ENCODE measurements at regions not wholly inside any gene's neighbourhood (a gene's known extent, or its start where the extent isn't known, plus 50 kb on each side); places are given as distances from the start of the nearest gene placed in this dataset.
"Not testable (repeated sequence)": the region's sequence is repeated elsewhere in the genome, so short reads cannot be mapped to it uniquely, and the experiment has no call there.

- no peak for DNase-seq
Measured at GRCh38 chr22:44650806-44651205, 51.2 kb upstream of the PRR5 start.

GRCh38 chr22:44648821-44649565, 53.0 kb upstream of the PRR5 start:
- DNase-seq = no peak

GRCh38 chr22:44648085-44648820, 53.8 kb upstream of the PRR5 start:
- no peak for DNase-seq

GRCh38 chr22:44647141-44647540, 54.9 kb upstream of the PRR5 start:
- DNase-seq = no peak

- no peak for DNase-seq
Measured at GRCh38 chr22:44646668-44647067, 55.3 kb upstream of the PRR5 start.

GRCh38 chr22:44646141-44646540, 55.9 kb upstream of the PRR5 start:
- DNase-seq = no peak

GRCh38 chr22:44645531-44645930, 56.5 kb upstream of the PRR5 start:
- DNase-seq = no peak

DNA sequence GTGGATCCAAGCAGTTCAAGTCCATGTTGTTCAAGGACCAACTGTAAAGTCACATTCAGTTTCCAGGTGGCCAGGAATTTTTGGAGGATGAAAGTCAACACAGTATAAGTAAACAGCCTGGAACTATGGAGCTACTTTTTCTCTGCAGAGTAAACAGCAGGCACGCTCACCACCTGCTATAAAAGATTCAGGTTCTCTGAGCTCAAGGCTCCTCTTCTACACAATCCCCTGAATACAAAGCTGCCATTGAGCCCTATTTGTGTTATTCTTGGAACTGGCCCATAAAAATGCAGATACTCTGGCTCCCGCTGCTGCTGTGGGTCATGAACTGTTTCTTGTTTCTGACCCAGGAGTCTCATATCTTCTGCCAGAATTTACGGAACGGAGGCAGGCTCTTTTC, 56.9 kb upstream of the PRR5 start:
- no peak for DNase-seq

DNA sequence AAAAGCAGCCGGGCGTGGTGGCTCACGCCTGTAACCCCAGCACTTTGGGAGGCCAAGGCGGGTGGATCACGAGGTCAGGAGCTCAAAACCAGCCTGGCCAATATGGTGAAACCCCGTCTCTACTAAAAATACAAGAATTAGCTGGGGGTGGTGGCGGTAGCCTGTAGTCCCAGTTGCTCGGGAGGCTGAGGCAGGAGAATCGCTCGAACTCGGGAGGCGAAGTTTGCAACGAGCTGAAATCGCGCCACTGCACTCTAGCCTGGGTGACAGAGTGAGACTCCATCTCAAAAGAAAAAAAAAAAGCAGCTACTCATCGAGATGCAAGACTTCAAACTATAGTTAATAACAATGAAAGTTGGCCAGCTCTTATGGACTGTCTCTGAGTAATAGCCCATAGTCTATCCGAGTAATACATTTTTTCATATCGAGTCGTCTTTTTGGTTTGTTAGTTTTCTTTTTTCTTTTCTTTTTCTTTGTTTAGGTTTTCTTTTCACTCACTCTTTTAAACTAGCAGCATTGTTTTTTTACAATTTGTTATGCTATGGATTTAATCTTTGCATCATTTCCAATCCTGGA, 58.4 kb upstream of the PRR5 start:
- not testable (repeated sequence) for DNase-seq

DNA sequence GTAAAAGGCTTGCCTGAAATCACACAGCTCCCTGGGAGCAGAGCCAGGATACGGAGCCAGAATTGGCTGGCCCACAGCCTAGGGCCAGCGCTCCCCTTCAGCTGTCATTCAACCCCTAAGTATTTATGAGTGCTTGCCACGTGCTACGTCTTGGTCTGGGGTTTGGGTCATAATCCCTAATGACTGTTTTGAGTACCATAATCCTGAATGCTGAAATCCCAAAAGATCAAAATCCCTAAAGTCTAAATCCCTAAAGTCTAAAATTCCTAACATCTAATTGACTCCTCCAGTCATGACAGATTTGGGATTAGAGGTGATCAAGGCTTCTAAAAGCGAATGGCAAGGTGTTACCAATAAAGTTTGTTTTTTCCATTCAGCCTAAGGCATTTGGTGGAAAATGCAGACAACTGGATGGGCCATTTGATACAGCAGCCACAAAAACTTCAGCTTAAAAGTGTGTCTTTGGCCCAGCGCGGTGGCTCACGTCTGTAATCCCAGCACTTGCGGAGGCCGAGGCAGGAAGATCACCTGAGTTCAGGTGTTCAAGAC, 59.8 kb upstream of the PRR5 start:
- DNase-seq = no peak

- DNase-seq = no peak
Measured at GRCh38 chr22:44640618-44641155, 61.3 kb upstream of the PRR5 start.

DNA sequence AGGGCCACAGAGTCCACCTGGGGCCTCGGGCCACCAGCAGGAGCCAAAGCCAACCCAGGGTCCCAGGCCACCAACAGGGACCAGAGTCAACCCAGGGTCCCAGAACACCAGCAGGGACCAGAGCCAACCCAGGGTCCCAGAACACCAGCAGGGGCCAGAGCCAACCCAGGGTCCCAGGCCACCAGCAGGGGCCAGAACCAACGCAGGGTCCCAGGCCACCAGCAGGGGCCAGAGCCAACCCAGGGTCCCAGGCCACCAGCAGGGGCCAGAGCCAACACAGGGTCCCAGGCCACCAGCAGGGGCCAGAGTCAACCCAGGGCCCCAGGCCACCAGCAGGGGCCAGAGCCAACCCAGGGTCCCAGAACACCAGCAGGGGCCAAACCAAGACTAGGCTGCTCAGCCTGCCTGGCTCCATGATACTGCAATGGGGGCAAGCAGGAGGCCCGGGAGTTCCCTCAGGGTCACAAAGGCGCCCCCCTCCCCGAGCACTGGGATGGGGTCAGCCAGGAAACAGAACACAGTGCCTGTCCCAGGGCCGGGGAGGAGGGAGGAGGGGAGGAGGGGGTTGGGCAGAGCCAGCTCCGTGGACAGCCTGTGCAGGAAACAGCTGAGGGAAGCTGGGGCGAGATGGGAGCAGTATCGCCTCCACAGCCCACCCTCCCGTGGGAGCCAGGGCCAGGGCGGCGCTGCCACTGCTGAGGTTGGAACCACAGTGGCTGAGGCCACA, 62.0 kb upstream of the PRR5 start:
- DNase-seq = no peak

DNA sequence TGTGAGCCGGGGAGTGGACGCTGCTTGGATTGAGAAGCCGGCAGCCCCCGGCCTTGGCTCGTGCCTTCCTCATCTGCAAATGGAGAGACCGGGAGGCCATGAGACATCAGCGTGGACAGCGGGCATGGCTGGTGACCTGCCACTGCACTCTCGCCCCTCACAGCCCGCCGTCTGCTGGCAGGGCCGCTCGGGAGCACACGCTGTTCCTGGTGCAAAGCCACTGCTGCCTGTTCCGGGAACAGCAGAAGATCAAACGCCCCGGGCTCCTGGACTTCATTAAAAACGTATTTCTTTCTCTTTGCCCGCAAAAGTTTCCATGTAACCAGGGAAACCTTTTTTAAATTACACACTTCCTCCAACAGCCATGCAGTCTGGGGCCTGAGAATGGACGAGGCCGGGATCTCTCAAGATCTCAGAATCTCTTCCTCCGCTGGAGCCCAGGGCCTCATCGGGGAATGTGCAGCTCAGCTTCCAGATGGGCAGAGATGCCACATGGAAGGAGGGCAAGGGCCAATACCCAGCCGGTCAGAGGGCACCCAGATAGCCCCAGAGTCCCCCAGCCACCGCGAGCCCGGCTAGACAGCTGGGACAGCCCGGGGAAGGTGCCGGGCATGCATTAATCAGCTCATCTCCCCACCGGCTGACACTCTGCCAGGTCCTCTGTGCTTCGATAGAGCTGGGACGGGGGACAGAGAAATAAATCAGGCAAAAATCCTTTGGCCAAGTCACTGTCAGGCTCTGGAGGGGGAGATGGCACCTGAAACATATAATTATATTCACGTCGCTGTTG, 62.8 kb upstream of the PRR5 start:
- DNase-seq = peak; percentile 70

- DNase-seq = not testable (repeated sequence)
Measured at GRCh38 chr22:44636502-44637206, 65.3 kb upstream of the PRR5 start.

- not testable (repeated sequence) for DNase-seq
Measured at GRCh38 chr22:44635567-44635966, 66.4 kb upstream of the PRR5 start.

GRCh38 chr22:44634426-44635321, 67.3 kb upstream of the PRR5 start:
- DNase-seq = no peak

- no peak for DNase-seq
Measured at GRCh38 chr22:44633647-44634046, 68.4 kb upstream of the PRR5 start.

GRCh38 chr22:44632541-44633396, 69.2 kb upstream of the PRR5 start:
- no peak for DNase-seq

- DNase-seq = no peak
Measured at GRCh38 chr22:44630826-44631225, 71.2 kb upstream of the PRR5 start.

Data from eye (tissue), 1 donor.